Hepatocyte (in vitro differentiated cells): ENCODE measurements at regions not wholly inside any gene's neighbourhood (a gene's known extent, or its start where the extent isn't known, plus 50 kb on each side); places are given as distances from the start of the nearest gene placed in this dataset.
A peak's percentile ranks its signal among the peaks of the same experiment; 100 is the strongest.

Source experiments
- DNase-seq: peaks from one replicate; pipeline ENCODE4 v3.0.0-alpha.2; 2016; ENCODE audit warnings: low spot score
- H2AFZ ChIP-seq: fragments of 200-600 bp; sonication (generic); 2 replicates; pipeline ENCODE4 v1.6.0; 2016; ENCODE audit warnings: antibody characterized with exemption, mild to moderate bottlenecking
- H3K27ac ChIP-seq: fragments of 200-600 bp; sonication (generic); 2 replicates; pipeline ENCODE4 v1.5.1; 2016; ENCODE audit warnings: mild to moderate bottlenecking
- H3K27me3 ChIP-seq: fragments of 200-600 bp; sonication (generic); 2 replicates; pipeline ENCODE4 v1.6.1; 2016
- H3K36me3 ChIP-seq: fragments of 200-600 bp; sonication (generic); replicated peaks from 2 replicates; pipeline ENCODE4 v1.5.1; 2016; ENCODE audit warnings: low read depth; ENCODE audit not compliant: insufficient read depth
- H3K4me1 ChIP-seq: fragments of 200-600 bp; sonication (generic); 2 replicates; pipeline ENCODE4 v1.5.1; 2016; ENCODE audit warnings: mild to moderate bottlenecking, moderate library complexity; ENCODE audit not compliant: insufficient read depth
- H3K4me2 ChIP-seq: fragments of 200-600 bp; sonication (generic); 2 replicates; pipeline ENCODE4 v1.6.0; 2016
- H3K4me3 ChIP-seq: fragments of 200-600 bp; sonication (generic); 2 replicates; pipeline ENCODE4 v1.5.1; 2016; ENCODE audit warnings: mild to moderate bottlenecking
- H3K79me2 ChIP-seq: fragments of 200-600 bp; sonication (generic); 2 replicates; pipeline ENCODE4 v1.6.0; 2017; ENCODE audit warnings: mild to moderate bottlenecking
- H3K9me2 ChIP-seq: fragments of 200-600 bp; sonication (generic); replicated peaks from 2 replicates; pipeline ENCODE4 v1.6.0; 2017; ENCODE audit warnings: mild to moderate bottlenecking; ENCODE audit not compliant: insufficient read depth
- H3K9me3 ChIP-seq: fragments of 200-600 bp; sonication (generic); 2 replicates; pipeline ENCODE4 v1.5.1; 2016; ENCODE audit warnings: low read depth, mild to moderate bottlenecking
- H4K20me1 ChIP-seq: fragments of 200-600 bp; sonication (generic); 2 replicates; pipeline ENCODE4 v1.6.0; 2016; ENCODE audit warnings: mild to moderate bottlenecking; ENCODE audit not compliant: insufficient read depth, poor library complexity, severe bottlenecking
- CTCF ChIP-seq: fragments of 200-600 bp; sonication (generic); IDR thresholded peaks from 2 replicates; pipeline ENCODE4 v1.5.1; 2016; ENCODE audit warnings: antibody characterized with exemption, mild to moderate bottlenecking; ENCODE audit not compliant: poor library complexity
- EZH2 ChIP-seq: fragments of 200-600 bp; sonication (generic); IDR thresholded peaks from 2 replicates; pipeline ENCODE4 v1.6.1; 2016; ENCODE audit warnings: antibody characterized with exemption, mild to moderate bottlenecking, borderline replicate concordance
- EZH2phosphoT487 ChIP-seq: fragments of 200-600 bp; sonication (generic); IDR thresholded peaks from one replicate; pipeline ENCODE4 v1.6.1; 2018; ENCODE audit warnings: antibody characterized with exemption, mild to moderate bottlenecking, low read depth, moderate library complexity; ENCODE audit not compliant: unreplicated experiment, severe bottlenecking
- WGBS: methylation state at CpG from one replicate; pipeline ENCODE4 v1.1.6; 2016; ENCODE audit warnings: low lambda C conversion rate; ENCODE audit errors: missing lambda C conversion rate; 5-methylcytosine and 5-hydroxymethylcytosine counted together

- no peak overlapping the region for H3K4me3 ChIP-seq
- H4K20me1 ChIP-seq, result no peaks in the 10 kb centered on the region
- peaks cover 12% of the 10 kb centered on the region for H3K27me3 ChIP-seq
- no peak overlapping the region for H2AFZ ChIP-seq
- H3K36me3 ChIP-seq, result no peaks in the 10 kb centered on the region
- no peaks in the 10 kb centered on the region for H3K9me3 ChIP-seq
- H3K27ac ChIP-seq, result no peak overlapping the region
- WGBS, result 80% methylated on average over 11 of the region's 11 CpGs
- H3K4me2 ChIP-seq, result no peak overlapping the region
- DNase-seq, result no peak
- H3K9me2 ChIP-seq, result no peaks in the 10 kb centered on the region
- no peaks in the 10 kb centered on the region for H3K4me1 ChIP-seq
- no peaks in the 10 kb centered on the region for H3K79me2 ChIP-seq
- no peak for TF ChIP-seq EZH2
- TF ChIP-seq CTCF, result no peak
Observed at GRCh38 chr11:134637091-134638015, 225.3 kb upstream of the B3GAT1 start.

- Histone ChIP-seq H3K4me3 (no peak overlapping the region), H4K20me1 (no peaks in the 10 kb centered on the region), H3K4me2 (no peak overlapping the region), H2AFZ (no peak overlapping the region), H3K27me3 (peaks cover 6% of the 10 kb centered on the region), H3K79me2 (no peaks in the 10 kb centered on the region), H3K9me3 (no peaks in the 10 kb centered on the region), H3K36me3 (no peaks in the 10 kb centered on the region), H3K27ac (no peak overlapping the region), H3K9me2 (no peaks in the 10 kb centered on the region), H3K4me1 (no peaks in the 10 kb centered on the region)
- TF ChIP-seq EZH2phosphoT487, result no peak
- no peak for TF ChIP-seq CTCF
- TF ChIP-seq EZH2, result no peak
- DNase-seq, result no peak
- 91% methylated on average over 12 of the region's 12 CpGs for WGBS
Observed at GRCh38 chr11:134636071-134636470, 224.0 kb upstream of the B3GAT1 start.

GRCh38 chr11:134634897-134635831 lies 223.1 kb upstream of the B3GAT1 start:
- Histone ChIP-seq H2AFZ (no peak overlapping the region), H4K20me1 (no peaks in the 10 kb centered on the region), H3K4me3 (no peak overlapping the region), H3K79me2 (no peaks in the 10 kb centered on the region), H3K4me2 (no peak overlapping the region), H3K4me1 (no peaks in the 10 kb centered on the region), H3K27ac (no peak overlapping the region), H3K36me3 (no peaks in the 10 kb centered on the region), H3K9me2 (no peaks in the 10 kb centered on the region), H3K27me3 (peaks cover 6% of the 10 kb centered on the region), H3K9me3 (no peaks in the 10 kb centered on the region)
- WGBS, result 86% methylated on average over 22 of the region's 22 CpGs
- DNase-seq, result peak; percentile 41
- TF ChIP-seq EZH2phosphoT487 (no peak), CTCF (peak; percentile 23), EZH2 (no peak)
